GM10266 (cell line): ENCODE measurements at regions not wholly inside any gene's neighbourhood (a gene's known extent, or its start where the extent isn't known, plus 50 kb on each side); places are given as distances from the start of the nearest gene placed in this dataset.
"Not testable (repeated sequence)": the region's sequence is repeated elsewhere in the genome, so short reads cannot be mapped to it uniquely, and the experiment has no call there.

ENCODE experiments used
- DNase-seq: peaks from one replicate; pipeline ENCODE4 v3.0.0; 2012; ENCODE audit errors: extremely low spot score
- TF ChIP-seq, protein P1 (sequence below): IDR thresholded peaks from 2 replicates; pipeline ENCODE4 v1.5.1; 2012; ENCODE audit warnings: mild to moderate bottlenecking, low read depth; ENCODE audit not compliant: control insufficient read depth, insufficient read depth; ENCODE audit errors: missing control alignments

GRCh38 chr11:95611827-95612226 lies 177.8 kb downstream of the FAM76B start:
- TF ChIP-seq, protein P1, sequence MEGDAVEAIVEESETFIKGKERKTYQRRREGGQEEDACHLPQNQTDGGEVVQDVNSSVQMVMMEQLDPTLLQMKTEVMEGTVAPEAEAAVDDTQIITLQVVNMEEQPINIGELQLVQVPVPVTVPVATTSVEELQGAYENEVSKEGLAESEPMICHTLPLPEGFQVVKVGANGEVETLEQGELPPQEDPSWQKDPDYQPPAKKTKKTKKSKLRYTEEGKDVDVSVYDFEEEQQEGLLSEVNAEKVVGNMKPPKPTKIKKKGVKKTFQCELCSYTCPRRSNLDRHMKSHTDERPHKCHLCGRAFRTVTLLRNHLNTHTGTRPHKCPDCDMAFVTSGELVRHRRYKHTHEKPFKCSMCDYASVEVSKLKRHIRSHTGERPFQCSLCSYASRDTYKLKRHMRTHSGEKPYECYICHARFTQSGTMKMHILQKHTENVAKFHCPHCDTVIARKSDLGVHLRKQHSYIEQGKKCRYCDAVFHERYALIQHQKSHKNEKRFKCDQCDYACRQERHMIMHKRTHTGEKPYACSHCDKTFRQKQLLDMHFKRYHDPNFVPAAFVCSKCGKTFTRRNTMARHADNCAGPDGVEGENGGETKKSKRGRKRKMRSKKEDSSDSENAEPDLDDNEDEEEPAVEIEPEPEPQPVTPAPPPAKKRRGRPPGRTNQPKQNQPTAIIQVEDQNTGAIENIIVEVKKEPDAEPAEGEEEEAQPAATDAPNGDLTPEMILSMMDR, result no peak
- DNase-seq, result no peak

- DNase-seq, result not testable (repeated sequence)
Observed at GRCh38 chr11:95610185-95610584, 179.4 kb downstream of the FAM76B start.

DNA sequence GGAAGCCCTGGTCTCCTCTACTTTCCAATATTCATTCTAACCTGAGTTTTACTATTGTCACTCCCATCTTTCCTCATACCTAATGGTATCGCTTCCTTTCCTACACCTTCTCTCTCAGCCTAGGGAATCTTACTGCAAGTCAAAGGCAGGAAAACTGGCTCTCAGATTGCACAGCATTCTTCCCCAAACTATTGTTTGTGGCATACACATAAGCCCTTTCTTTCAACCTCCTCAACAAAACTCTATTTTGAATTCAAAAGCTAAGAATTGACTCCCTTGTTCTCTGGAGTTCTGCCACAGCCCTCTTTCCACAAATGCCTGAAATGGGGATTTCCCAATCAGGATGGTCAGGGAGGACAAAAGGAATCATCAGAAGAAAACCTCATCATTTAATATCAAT lies 181.5 kb downstream of the FAM76B start:
- TF ChIP-seq, protein P1, result no peak
- no peak for DNase-seq

GRCh38 chr11:95606824-95607223 lies 182.8 kb downstream of the FAM76B start:
- DNase-seq, result no peak
- TF ChIP-seq, protein P1, result no peak

DNA sequence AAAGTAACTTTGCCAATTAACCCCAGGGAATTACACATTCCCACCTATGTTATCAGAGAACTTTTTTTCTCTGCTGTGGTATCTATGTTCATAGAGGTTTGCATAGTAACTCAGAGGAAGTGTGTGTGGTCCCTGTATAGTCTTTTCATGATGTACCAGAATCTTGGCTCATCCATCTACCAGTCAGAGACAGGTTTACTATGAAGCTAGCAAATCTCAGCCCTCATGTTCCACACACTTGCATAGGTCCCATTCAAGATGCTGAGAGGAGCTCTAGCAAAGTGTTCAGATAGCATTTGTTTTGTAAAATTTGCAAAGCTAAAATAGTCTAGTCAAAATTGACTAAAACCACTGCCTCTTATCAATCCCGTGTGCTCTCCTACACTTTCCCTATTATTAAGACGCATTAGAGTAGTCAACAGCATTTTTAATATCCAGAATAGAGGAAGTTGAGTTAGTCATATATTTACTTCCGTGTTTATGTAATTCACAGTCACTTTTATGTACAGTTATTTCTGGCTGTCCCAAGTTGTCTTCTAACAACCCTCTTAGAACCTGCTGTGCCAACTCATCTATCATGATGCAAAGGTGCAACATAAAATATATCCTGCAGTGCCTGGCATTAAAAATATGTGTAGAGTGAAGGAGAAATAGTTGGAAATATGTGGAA lies 184.2 kb downstream of the FAM76B start:
- no peak for DNase-seq
- TF ChIP-seq, protein P1, result no peak

DNA sequence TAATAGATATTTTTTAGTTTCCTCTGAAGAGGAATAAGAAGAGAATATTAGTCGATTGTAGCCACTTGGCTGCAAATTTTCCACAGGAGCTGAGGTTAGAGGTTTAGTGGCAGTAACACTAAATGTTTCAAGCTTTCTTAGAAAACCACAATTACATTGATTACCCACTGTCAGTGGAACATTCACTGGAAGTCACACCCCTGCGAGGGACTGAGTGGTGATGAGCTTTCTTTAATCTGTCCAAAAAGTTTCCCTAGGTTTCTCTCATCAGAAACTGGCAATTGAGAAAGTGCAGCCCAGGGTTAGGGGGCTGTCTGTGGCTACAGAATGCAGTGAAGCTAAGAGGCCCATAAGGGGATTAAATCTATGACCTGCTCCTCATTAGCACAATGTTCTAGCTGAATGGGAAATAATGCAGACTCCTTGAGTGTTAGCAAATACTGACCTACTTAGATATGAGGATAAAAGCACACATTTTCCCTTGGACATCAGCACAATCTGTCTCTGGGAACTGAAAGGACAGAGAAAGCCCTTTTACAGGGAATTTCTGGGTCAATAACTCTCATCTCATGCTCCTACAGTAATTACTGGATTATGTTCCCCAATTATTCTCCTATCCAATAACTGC lies 189.5 kb downstream of the FAM76B start:
- TF ChIP-seq, protein P1, result no peak
- no peak for DNase-seq

DNA sequence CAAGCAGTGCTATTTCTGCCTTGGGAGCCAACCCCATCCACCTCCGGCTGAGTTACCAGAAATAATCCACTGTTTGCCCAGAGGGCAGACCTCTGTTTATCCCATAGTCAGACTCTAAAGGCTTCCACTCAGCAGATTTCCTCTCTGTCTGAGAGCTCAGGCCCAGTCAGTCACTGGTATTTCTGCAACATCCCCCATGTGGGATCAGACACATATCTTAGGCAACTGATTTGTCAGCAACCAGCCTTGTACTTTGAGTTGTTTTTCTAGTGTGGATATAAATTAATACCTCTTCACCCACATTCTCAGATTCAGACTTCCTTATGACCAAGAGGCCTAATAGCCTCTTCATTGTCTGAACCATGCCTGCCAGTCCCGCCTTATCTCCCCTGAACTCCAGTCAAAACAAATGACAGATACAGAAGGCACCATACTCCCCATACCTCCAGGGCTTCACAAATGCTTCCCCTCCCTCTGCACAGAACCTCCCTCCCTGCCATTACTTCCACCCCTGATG lies 193.6 kb downstream of the FAM76B start:
- TF ChIP-seq, protein P1, result no peak
- no peak for DNase-seq

GRCh38 chr11:95595541-95595940 lies 194.0 kb downstream of the FAM76B start:
- no peak for DNase-seq
- TF ChIP-seq, protein P1, result no peak
